Neural progenitor cell (in vitro differentiated cells): ENCODE measurements at regions not wholly inside any gene's neighbourhood (a gene's known extent, or its start where the extent isn't known, plus 50 kb on each side); places are given as distances from the start of the nearest gene placed in this dataset.

Source experiments
- DNase-seq: peaks from one replicate; pipeline ENCODE4 v3.0.0-alpha.2; 2016; ENCODE audit warnings: low spot score
- H2AFZ ChIP-seq: fragments of 200-600 bp; sonication (generic); replicated peaks from 2 replicates; pipeline ENCODE4 v1.6.1; 2016; ENCODE audit warnings: antibody characterized with exemption
- H3F3A ChIP-seq: fragments of 200-600 bp; sonication (generic); 2 replicates; pipeline ENCODE4 v1.6.1; 2016; ENCODE audit warnings: antibody characterized with exemption, low read depth
- H3K27ac ChIP-seq: fragments of 200-600 bp; sonication (generic); 2 replicates; pipeline ENCODE4 v1.5.1; 2016; ENCODE audit warnings: mild to moderate bottlenecking
- H3K27me3 ChIP-seq: fragments of 200-600 bp; sonication (generic); 2 replicates; pipeline ENCODE4 v1.6.1; 2016; ENCODE audit warnings: mild to moderate bottlenecking, moderate library complexity
- H3K36me3 ChIP-seq: fragments of 200-600 bp; sonication (generic); 2 replicates; pipeline ENCODE4 v1.5.1; 2016
- H3K4me1 ChIP-seq: fragments of 200-600 bp; sonication (generic); 2 replicates; pipeline ENCODE4 v1.6.1; 2016; ENCODE audit warnings: mixed run types
- H3K4me2 ChIP-seq: fragments of 200-600 bp; sonication (generic); 2 replicates; pipeline ENCODE4 v1.6.1; 2016
- H3K4me3 ChIP-seq: fragments of 200-600 bp; sonication (generic); 2 replicates; pipeline ENCODE4 v1.5.1; 2016
- H3K79me2 ChIP-seq: fragments of 200-600 bp; sonication (generic); 2 replicates; pipeline ENCODE4 v1.6.1; 2016; ENCODE audit warnings: low read depth
- H3K9ac ChIP-seq: fragments of 200-600 bp; sonication (generic); 2 replicates; pipeline ENCODE4 v1.6.1; 2016
- H3K9me3 ChIP-seq: fragments of 200-600 bp; sonication (generic); 2 replicates; pipeline ENCODE4 v1.5.1; 2016; ENCODE audit warnings: low read depth
- H4K20me1 ChIP-seq: fragments of 200-600 bp; sonication (generic); 2 replicates; pipeline ENCODE4 v1.6.1; 2016; ENCODE audit warnings: low read depth
- H3K27ac Mint-ChIP-seq: 3 replicates; pipeline ENCODE4 v1.8.0; 2021; ENCODE audit warnings: mixed read lengths
- H3K27me3 Mint-ChIP-seq: 2 replicates; pipeline ENCODE4 v1.8.0; 2022; ENCODE audit warnings: low read depth, mild to moderate bottlenecking, inconsistent platforms, moderate library complexity, mixed read lengths; ENCODE audit not compliant: insufficient read depth
- H3K36me3 Mint-ChIP-seq: 3 replicates; pipeline ENCODE4 v1.8.0; 2021; ENCODE audit warnings: mixed read lengths
- H3K4me1 Mint-ChIP-seq: 3 replicates; pipeline ENCODE4 v1.8.0; 2021; ENCODE audit warnings: mixed read lengths
- H3K4me3 Mint-ChIP-seq: 3 replicates; pipeline ENCODE4 v1.8.0; 2021; ENCODE audit warnings: mild to moderate bottlenecking, moderate library complexity, mixed read lengths
- H3K9me3 Mint-ChIP-seq: 3 replicates; pipeline ENCODE4 v1.8.0; 2020; ENCODE audit warnings: mixed read lengths
- CTCF ChIP-seq: fragments of 200-600 bp; sonication (generic); IDR thresholded peaks from 2 replicates; pipeline ENCODE4 v1.5.1; 2017; ENCODE audit warnings: antibody characterized with exemption, mild to moderate bottlenecking
- EZH2 ChIP-seq: fragments of 200-600 bp; sonication (generic); IDR thresholded peaks from 2 replicates; pipeline ENCODE4 v1.6.1; 2017; ENCODE audit warnings: antibody characterized with exemption, mild to moderate bottlenecking, moderate library complexity
- EZH2phosphoT487 ChIP-seq: fragments of 200-600 bp; sonication (generic); IDR thresholded peaks from 2 replicates; pipeline ENCODE4 v1.6.1; 2017; ENCODE audit warnings: antibody characterized with exemption

GRCh38 chr15:92519709-92520108 is 126.0 kb downstream of the ST8SIA2 start:
- Histone ChIP-seq H3K4me3 (no peak overlapping the region), H3K9me3 (no peaks in the 10 kb centered on the region), H3K9ac (no peak overlapping the region), H3K27ac (no peak overlapping the region), H3K4me1 (peaks cover 31% of the 10 kb centered on the region), H3K36me3 (no peaks in the 10 kb centered on the region), H3K27me3 (no peaks in the 10 kb centered on the region), H2AFZ (peak overlapping the region; percentile 66), H3K79me2 (no peaks in the 10 kb centered on the region), H4K20me1 (no peaks in the 10 kb centered on the region), H3F3A (peaks cover 20% of the 10 kb centered on the region), H3K4me2 (no peak overlapping the region)
- H3K27ac Mint-ChIP-seq = no peak overlapping the region
- H3K4me3 Mint-ChIP-seq = no peak overlapping the region
- H3K36me3 Mint-ChIP-seq = peaks cover 3% of the 10 kb centered on the region
- H3K9me3 Mint-ChIP-seq = peaks cover 3% of the 10 kb centered on the region
- H3K27me3 Mint-ChIP-seq = peaks cover 6% of the 10 kb centered on the region
- TF ChIP-seq EZH2 = no peak
- TF ChIP-seq EZH2phosphoT487 = no peak
- TF ChIP-seq CTCF = no peak
- DNase-seq = no peak
- peaks cover 40% of the 10 kb centered on the region for H3K4me1 Mint-ChIP-seq
